Left ventricle myocardium inferior (tissue), 1 donor: ENCODE measurements at regions not wholly inside any gene's neighbourhood (a gene's known extent, or its start where the extent isn't known, plus 50 kb on each side); places are given as distances from the start of the nearest gene placed in this dataset.

Source experiments
- DNase-seq: peaks from one replicate; pipeline ENCODE4 v3.0.0-alpha.2; 2020
- H3K27ac ChIP-seq: fragments of 200-600 bp; replicated peaks from 2 replicates; pipeline ENCODE4 v1.8.0; 2021
- H3K27me3 ChIP-seq: fragments of 200-600 bp; 2 replicates; pipeline ENCODE4 v1.8.0; 2021; ENCODE audit warnings: low read depth
- H3K36me3 ChIP-seq: fragments of 200-600 bp; 2 replicates; pipeline ENCODE4 v1.8.0; 2021
- H3K4me1 ChIP-seq: fragments of 200-600 bp; 2 replicates; pipeline ENCODE4 v1.8.0; 2021
- H3K4me3 ChIP-seq: fragments of 200-600 bp; 2 replicates; pipeline ENCODE4 v1.8.0; 2021; ENCODE audit warnings: mild to moderate bottlenecking, moderate library complexity
- H3K9me3 ChIP-seq: fragments of 200-600 bp; replicated peaks from 2 replicates; pipeline ENCODE4 v1.8.0; 2021
- CTCF ChIP-seq: fragments of 200-600 bp; IDR thresholded peaks from 2 replicates; pipeline ENCODE4 v1.8.0; 2021; ENCODE audit warnings: antibody characterized with exemption, mild to moderate bottlenecking, borderline replicate concordance
- intact Hi-C: fragments of 100-400 bp; cut with micrococcal nuclease; formaldehyde crosslinking; loops from one replicate; pipeline ENCODE4 v1.11.0; 2022
- donor health status: DM: no; HTN: yes; CAD: no; lungs with severe emphysema.

- Histone ChIP-seq H3K4me3 (no peak overlapping the region), H3K4me1 (peaks cover 23% of the 10 kb centered on the region), H3K9me3 (no peaks in the 10 kb centered on the region), H3K27ac (no peak overlapping the region), H3K27me3 (no peaks in the 10 kb centered on the region), H3K36me3 (no peaks in the 10 kb centered on the region)
- intact Hi-C loops: no loop called here
- TF ChIP-seq CTCF: no peak
- no peak for DNase-seq
Measured at GRCh38 chr7:36078816-36079360, 74.2 kb upstream of the EEPD1 start.

- H3K9me3 ChIP-seq: no peaks in the 10 kb centered on the region
- H3K27ac ChIP-seq: no peak overlapping the region
- intact Hi-C loops: no loop called here
- H3K36me3 ChIP-seq: no peaks in the 10 kb centered on the region
- peaks cover 23% of the 10 kb centered on the region for H3K4me1 ChIP-seq
- TF ChIP-seq CTCF: no peak
- no peak for DNase-seq
- H3K27me3 ChIP-seq: no peaks in the 10 kb centered on the region
- H3K4me3 ChIP-seq: no peak overlapping the region
Measured at GRCh38 chr7:36079446-36080025, 73.5 kb upstream of the EEPD1 start.

- Histone ChIP-seq H3K27ac (no peak overlapping the region), H3K4me1 (peaks cover 18% of the 10 kb centered on the region), H3K27me3 (no peaks in the 10 kb centered on the region), H3K4me3 (no peak overlapping the region), H3K9me3 (no peaks in the 10 kb centered on the region), H3K36me3 (no peaks in the 10 kb centered on the region)
- TF ChIP-seq CTCF: no peak
- intact Hi-C loops: no loop called here
- DNase-seq: no peak
Measured at GRCh38 chr7:36080843-36081242, 72.2 kb upstream of the EEPD1 start.

- Histone ChIP-seq H3K27ac (no peak overlapping the region), H3K4me1 (peaks cover 9% of the 10 kb centered on the region), H3K4me3 (no peak overlapping the region), H3K9me3 (no peaks in the 10 kb centered on the region), H3K27me3 (no peaks in the 10 kb centered on the region), H3K36me3 (no peaks in the 10 kb centered on the region)
- no peak for DNase-seq
- no peak for TF ChIP-seq CTCF
- intact Hi-C loops: no loop called here
Measured at GRCh38 chr7:36082216-36082615, 70.8 kb upstream of the EEPD1 start.

DNA sequence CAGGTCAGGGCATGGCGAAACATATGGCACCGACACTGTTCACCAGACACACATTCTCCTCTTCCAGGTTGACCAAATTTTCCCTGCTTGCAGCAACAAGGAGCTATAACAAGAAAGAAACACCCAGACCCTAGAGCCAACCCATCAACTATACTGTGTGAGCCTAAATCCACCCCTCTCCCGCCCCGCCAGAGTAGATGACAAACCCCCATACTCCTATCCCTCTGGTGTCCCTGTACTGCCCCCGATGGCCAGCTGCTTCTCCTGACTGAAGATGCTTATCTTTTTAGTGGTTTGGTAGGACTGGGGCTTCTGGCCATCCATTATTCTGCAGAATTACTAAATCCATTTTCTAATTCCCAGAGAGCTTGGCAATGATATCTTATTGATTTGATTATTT, 70.1 kb upstream of the EEPD1 start:
- no peaks in the 10 kb centered on the region for H3K27me3 ChIP-seq
- no peak for TF ChIP-seq CTCF
- H3K9me3 ChIP-seq: peaks cover 2% of the 10 kb centered on the region
- intact Hi-C loops: no loop called here
- DNase-seq: no peak
- H3K4me3 ChIP-seq: no peak overlapping the region
- no peak overlapping the region for H3K27ac ChIP-seq
- H3K4me1 ChIP-seq: peaks cover 9% of the 10 kb centered on the region
- no peaks in the 10 kb centered on the region for H3K36me3 ChIP-seq
